ENCODE measurements at regions not wholly inside any gene's neighbourhood (a gene's known extent, or its start where the extent isn't known, plus 50 kb on each side); places are given as distances from the start of the nearest gene placed in this dataset.

GRCh38 chr17:10932938-10933337 lies 95.1 kb upstream of the PIRT start:
- DNase-seq, result no peak
- Histone ChIP-seq H3K4me1 (no peaks in the 10 kb centered on the region), H3K36me3 (no peaks in the 10 kb centered on the region), H3K27ac (no peak overlapping the region), H3K9me3 (no peaks in the 10 kb centered on the region), H3K27me3 (no peaks in the 10 kb centered on the region), H3K4me3 (no peak overlapping the region)
- intact Hi-C loops (cut with DNase I; ENCODE audit: low total_unique reads) (no loop called here), in situ Hi-C loops (cut with MboI; ENCODE audit: low pct_ligation_motif_present in 1 of 4, low pct_unique_long_range_greater_than_20kb in 1 of 4, low sequenced_read_pairs in 3 of 4) (no loop called here)
- 70 to 87% methylated on average over 2 to 4 of the region's 4 CpGs for WGBS, 2 donors (ENCODE audit: low coverage in 1 of 2)
- TF ChIP-seq POLR2A (IDR thresholded peaks at IDR 0.05), result no peak
- TF ChIP-seq CTCF (IDR thresholded peaks at IDR 0.05), result no peak
- TF ChIP-seq POLR2AphosphoS5 (IDR thresholded peaks at IDR 0.05), result no peak
- TF ChIP-seq EP300 (IDR thresholded peaks at IDR 0.05; ENCODE audit: low read depth), result no peak

GRCh38 chr17:10931133-10931532 lies 93.2 kb upstream of the PIRT start:
- intact Hi-C loops (cut with DNase I; ENCODE audit: low total_unique reads) (no loop called here), in situ Hi-C loops (cut with MboI; ENCODE audit: low pct_ligation_motif_present in 1 of 4, low pct_unique_long_range_greater_than_20kb in 1 of 4, low sequenced_read_pairs in 3 of 4) (no loop called here)
- TF ChIP-seq CTCF (IDR thresholded peaks at IDR 0.05) (no peak), POLR2AphosphoS5 (IDR thresholded peaks at IDR 0.05) (no peak), POLR2A (IDR thresholded peaks at IDR 0.05) (no peak), EP300 (IDR thresholded peaks at IDR 0.05; ENCODE audit: low read depth) (no peak)
- 34 to 54% methylated on average over 2 to 3 of the region's 3 CpGs for WGBS, 2 donors (ENCODE audit: low coverage in 1 of 2)
- no peak for DNase-seq
- H3K27ac ChIP-seq, result no peak overlapping the region
- no peak overlapping the region for H3K4me3 ChIP-seq
- no peaks in the 10 kb centered on the region for H3K9me3 ChIP-seq
- no peaks in the 10 kb centered on the region for H3K36me3 ChIP-seq
- H3K27me3 ChIP-seq, result no peaks in the 10 kb centered on the region
- H3K4me1 ChIP-seq, result no peaks in the 10 kb centered on the region

GRCh38 chr17:10927712-10928111 lies 89.8 kb upstream of the PIRT start:
- no peak overlapping the region for H3K4me3 ChIP-seq
- no peaks in the 10 kb centered on the region for H3K4me1 ChIP-seq
- no peaks in the 10 kb centered on the region for H3K27me3 ChIP-seq
- H3K36me3 ChIP-seq, result no peaks in the 10 kb centered on the region
- 89 to 92% methylated on average over 2 of the region's 2 CpGs for WGBS, 2 donors (ENCODE audit: low coverage in 1 of 2)
- TF ChIP-seq POLR2A (IDR thresholded peaks at IDR 0.05), result no peak
- no peak for TF ChIP-seq CTCF (IDR thresholded peaks at IDR 0.05)
- TF ChIP-seq EP300 (IDR thresholded peaks at IDR 0.05; ENCODE audit: low read depth), result no peak
- no peak for TF ChIP-seq POLR2AphosphoS5 (IDR thresholded peaks at IDR 0.05)
- intact Hi-C loops (cut with DNase I; ENCODE audit: low total_unique reads) (no loop called here), in situ Hi-C loops (cut with MboI; ENCODE audit: low pct_ligation_motif_present in 1 of 4, low pct_unique_long_range_greater_than_20kb in 1 of 4, low sequenced_read_pairs in 3 of 4) (no loop called here)
- DNase-seq, result no peak
- no peak overlapping the region for H3K27ac ChIP-seq
- H3K9me3 ChIP-seq, result no peaks in the 10 kb centered on the region

- Histone ChIP-seq H3K36me3 (no peaks in the 10 kb centered on the region), H3K27ac (no peak overlapping the region), H3K27me3 (no peaks in the 10 kb centered on the region), H3K4me1 (no peaks in the 10 kb centered on the region), H3K9me3 (no peaks in the 10 kb centered on the region), H3K4me3 (no peak overlapping the region)
- intact Hi-C loops (cut with DNase I; ENCODE audit: low total_unique reads) (no loop called here), in situ Hi-C loops (cut with MboI; ENCODE audit: low pct_ligation_motif_present in 1 of 4, low pct_unique_long_range_greater_than_20kb in 1 of 4, low sequenced_read_pairs in 3 of 4) (no loop called here)
- TF ChIP-seq CTCF (IDR thresholded peaks at IDR 0.05) (no peak), POLR2A (IDR thresholded peaks at IDR 0.05) (no peak), EP300 (IDR thresholded peaks at IDR 0.05; ENCODE audit: low read depth) (no peak), POLR2AphosphoS5 (IDR thresholded peaks at IDR 0.05) (no peak)
- no peak for DNase-seq
- 83% methylated on average over 5 of the region's 5 CpGs; no CpG with 5 or more reads in 1 of the 2 donors for WGBS, 2 donors (ENCODE audit: low coverage in 1 of 2)
These were observed 82.7 kb upstream of the PIRT start for GRCh38 chr17:10920558-10921108.

All from transverse colon (tissue), 4 donors.